Colonic mucosa (tissue), 4 donors: ENCODE measurements at regions not wholly inside any gene's neighbourhood (a gene's known extent, or its start where the extent isn't known, plus 50 kb on each side); places are given as distances from the start of the nearest gene placed in this dataset.
"Not testable (repeated sequence)": the region's sequence is repeated elsewhere in the genome, so short reads cannot be mapped to it uniquely, and the experiment has no call there.

Source experiments
- DNase-seq: peaks from one replicate; pipeline ENCODE4 v3.0.0-alpha.2; 2020
- H3K27ac ChIP-seq: fragments of 200-600 bp; one replicate; pipeline ENCODE4 v1.8.0; 2021
- H3K27me3 ChIP-seq: fragments of 200-600 bp; one replicate; pipeline ENCODE4 v1.8.0; 2021
- H3K36me3 ChIP-seq: fragments of 200-600 bp; one replicate; pipeline ENCODE4 v1.8.0; 2021
- H3K4me1 ChIP-seq: fragments of 200-600 bp; one replicate; pipeline ENCODE4 v1.8.0; 2021; ENCODE audit warnings: mild to moderate bottlenecking
- H3K4me3 ChIP-seq: fragments of 200-600 bp; one replicate; pipeline ENCODE4 v1.8.0; 2021
- H3K9ac ChIP-seq, 2 donors: one replicate each; pipeline ENCODE4 v1.7.0; 2013; ENCODE audit warnings: control low read depth in 2 of 2, low read depth in 2 of 2, low read length in 2 of 2
- H3K9me3 ChIP-seq: fragments of 200-600 bp; one replicate; pipeline ENCODE4 v1.8.0; 2021
- intact Hi-C: fragments of 100-400 bp; cut with DNase I; formaldehyde crosslinking; loops from one replicate; pipeline ENCODE4 v1.14.1; 2022
- TF ChIP-seq, protein P1 (sequence below): fragments of 200-600 bp; IDR thresholded peaks from one replicate; pipeline ENCODE4 v1.8.0; 2022; ENCODE audit warnings: antibody characterized with exemption, mild to moderate bottlenecking
- donor health status: healthy.
- donor health status: DM: no; HTN: no; CAD: no.
- donor health status: DM: no; HTN: no; CAD: no.

- intact Hi-C loops: no loop called here
- no peak for DNase-seq
- Histone ChIP-seq H3K9ac (no peak overlapping the region), H3K4me3 (no peak overlapping the region), H3K4me1 (no peaks in the 10 kb centered on the region), H3K27ac (no peak overlapping the region), H3K27me3 (no peaks in the 10 kb centered on the region), H3K9me3 (no peaks in the 10 kb centered on the region), H3K36me3 (no peaks in the 10 kb centered on the region)
- TF ChIP-seq, protein P1, sequence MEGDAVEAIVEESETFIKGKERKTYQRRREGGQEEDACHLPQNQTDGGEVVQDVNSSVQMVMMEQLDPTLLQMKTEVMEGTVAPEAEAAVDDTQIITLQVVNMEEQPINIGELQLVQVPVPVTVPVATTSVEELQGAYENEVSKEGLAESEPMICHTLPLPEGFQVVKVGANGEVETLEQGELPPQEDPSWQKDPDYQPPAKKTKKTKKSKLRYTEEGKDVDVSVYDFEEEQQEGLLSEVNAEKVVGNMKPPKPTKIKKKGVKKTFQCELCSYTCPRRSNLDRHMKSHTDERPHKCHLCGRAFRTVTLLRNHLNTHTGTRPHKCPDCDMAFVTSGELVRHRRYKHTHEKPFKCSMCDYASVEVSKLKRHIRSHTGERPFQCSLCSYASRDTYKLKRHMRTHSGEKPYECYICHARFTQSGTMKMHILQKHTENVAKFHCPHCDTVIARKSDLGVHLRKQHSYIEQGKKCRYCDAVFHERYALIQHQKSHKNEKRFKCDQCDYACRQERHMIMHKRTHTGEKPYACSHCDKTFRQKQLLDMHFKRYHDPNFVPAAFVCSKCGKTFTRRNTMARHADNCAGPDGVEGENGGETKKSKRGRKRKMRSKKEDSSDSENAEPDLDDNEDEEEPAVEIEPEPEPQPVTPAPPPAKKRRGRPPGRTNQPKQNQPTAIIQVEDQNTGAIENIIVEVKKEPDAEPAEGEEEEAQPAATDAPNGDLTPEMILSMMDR: no peak
These were observed 138.4 kb downstream of the SPANXN3 start for GRCh38 chrX:143378851-143379250.

DNA sequence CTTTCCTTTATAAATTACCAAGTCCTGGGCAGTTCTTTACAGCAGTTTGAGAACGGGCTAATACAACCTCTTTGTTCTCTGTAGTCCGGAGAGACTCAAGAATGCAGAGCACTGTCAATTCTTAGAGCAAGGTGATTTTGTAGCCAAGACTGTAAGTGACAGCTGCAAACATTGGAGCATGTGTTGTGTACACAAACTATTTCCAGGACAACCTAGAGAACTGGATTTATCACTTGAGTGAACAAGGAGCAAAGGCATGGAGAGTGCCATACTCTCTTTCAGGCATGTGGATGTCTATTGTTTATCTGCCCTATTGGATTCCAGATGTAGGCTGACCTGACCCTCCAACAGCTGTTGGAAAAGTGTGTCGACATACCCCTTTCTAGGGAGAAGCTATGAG, 153.9 kb downstream of the SPANXN3 start:
- no peak overlapping the region for H3K27ac ChIP-seq
- H3K4me1 ChIP-seq: no peaks in the 10 kb centered on the region
- no peak for DNase-seq
- H3K36me3 ChIP-seq: no peaks in the 10 kb centered on the region
- no peak overlapping the region for H3K4me3 ChIP-seq
- TF ChIP-seq, protein P1: no peak
- intact Hi-C loops: no loop called here
- H3K9me3 ChIP-seq: no peaks in the 10 kb centered on the region
- no peak overlapping the region for H3K9ac ChIP-seq
- H3K27me3 ChIP-seq: no peaks in the 10 kb centered on the region

- no peaks in the 10 kb centered on the region for H3K27me3 ChIP-seq
- TF ChIP-seq, protein P1: no peak
- intact Hi-C loops: no loop called here
- H3K9me3 ChIP-seq: no peaks in the 10 kb centered on the region
- no peak for DNase-seq
- no peak overlapping the region for H3K4me3 ChIP-seq
- H3K9ac ChIP-seq: no peak overlapping the region
- H3K4me1 ChIP-seq: no peaks in the 10 kb centered on the region
- H3K36me3 ChIP-seq: no peaks in the 10 kb centered on the region
- H3K27ac ChIP-seq: no peak overlapping the region
These were observed 177.1 kb downstream of the SPANXN3 start for GRCh38 chrX:143340190-143340589.

DNA sequence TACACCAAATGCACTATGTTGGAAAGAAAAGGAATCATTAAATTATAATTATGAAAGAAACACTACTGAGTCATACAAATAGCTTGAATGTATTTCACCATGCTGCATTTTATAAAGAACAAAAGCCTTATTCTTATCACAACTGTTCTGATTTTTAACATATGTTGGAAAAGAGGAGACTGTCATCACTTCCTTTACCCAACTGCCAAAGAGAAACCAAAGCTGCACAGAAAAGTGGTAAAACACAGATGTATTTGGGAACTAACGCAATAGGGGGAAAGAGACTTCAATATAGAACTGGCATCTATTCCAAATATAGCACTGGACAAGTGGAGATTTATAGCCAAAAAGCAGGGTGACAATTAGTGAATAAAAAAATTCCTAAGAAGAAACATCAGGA, 181.0 kb downstream of the SPANXN3 start:
- no peak overlapping the region for H3K9ac ChIP-seq
- H3K27me3 ChIP-seq: peaks cover 6% of the 10 kb centered on the region
- H3K4me1 ChIP-seq: no peaks in the 10 kb centered on the region
- no peak for DNase-seq
- TF ChIP-seq, protein P1: no peak
- no peak overlapping the region for H3K27ac ChIP-seq
- H3K9me3 ChIP-seq: no peaks in the 10 kb centered on the region
- intact Hi-C loops: no loop called here
- H3K36me3 ChIP-seq: no peaks in the 10 kb centered on the region
- H3K4me3 ChIP-seq: no peak overlapping the region

- Histone ChIP-seq H3K36me3 (no peaks in the 10 kb centered on the region), H3K9me3 (no peaks in the 10 kb centered on the region), H3K27me3 (no peaks in the 10 kb centered on the region), H3K4me1 (no peaks in the 10 kb centered on the region), H3K4me3 (no peak overlapping the region), H3K27ac (no peak overlapping the region), H3K9ac (no peak overlapping the region)
- TF ChIP-seq, protein P1: no peak
- intact Hi-C loops: no loop called here
- no peak for DNase-seq
These were observed 197.7 kb downstream of the SPANXN3 start for GRCh38 chrX:143319526-143319925.

GRCh38 chrX:143318857-143319256, 198.4 kb downstream of the SPANXN3 start:
- H3K36me3 ChIP-seq, H3K27me3 ChIP-seq, H3K9me3 ChIP-seq, intact Hi-C loops, H3K9ac ChIP-seq, H3K4me3 ChIP-seq, H3K4me1 ChIP-seq, H3K27ac ChIP-seq: not testable (repeated sequence)
- DNase-seq: peak; percentile 21
